CD14-positive monocyte (primary cell): ENCODE measurements at regions not wholly inside any gene's neighbourhood (a gene's known extent, or its start where the extent isn't known, plus 50 kb on each side); places are given as distances from the start of the nearest gene placed in this dataset.

Experiments
- DNase-seq, 3 donors: peaks; one replicate each; pipeline ENCODE4 v3.0.0-alpha.2; 2011 to 2022
- H2AFZ ChIP-seq: 2 replicates; pipeline ENCODE4 v1.6.0; 2012; ENCODE audit warnings: mild to moderate bottlenecking, low read depth, low read length, inconsistent platforms; ENCODE audit not compliant: insufficient read depth, poor library complexity, severe bottlenecking
- H3K27ac ChIP-seq, 2 donors: 1 replicate in 1 of 2; 2 replicates in 1 of 2; pipeline ENCODE4 v1.5.1; 2012 to 2013; ENCODE audit warnings: low read length in 2 of 2, control low read depth in 1 of 2, inconsistent platforms in 1 of 2, low read depth in 1 of 2, mild to moderate bottlenecking in 1 of 2
- H3K27me3 ChIP-seq, 2 donors: one replicate each; pipeline versions ENCODE4 v1.6.0 to v1.6.1; 2011 to 2013; ENCODE audit warnings: low read length in 2 of 2; ENCODE audit not compliant: control insufficient read depth in 2 of 2, insufficient read depth in 2 of 2
- H3K36me3 ChIP-seq, 2 donors: replicated peaks in 1 of 2; 1 replicate in 1 of 2; 2 replicates in 1 of 2; pipeline versions ENCODE4 v1.5.1 to v1.6.1; 2012 to 2013; ENCODE audit warnings: low read length in 2 of 2, control low read depth in 1 of 2, inconsistent platforms in 1 of 2, mild to moderate bottlenecking in 1 of 2; ENCODE audit not compliant: insufficient read depth in 2 of 2, control insufficient read depth in 1 of 2
- H3K4me1 ChIP-seq, 2 donors: 1 replicate in 1 of 2; 2 replicates in 1 of 2; pipeline versions ENCODE4 v1.5.1 to v1.6.1; 2012 to 2013; ENCODE audit warnings: low read length in 2 of 2, control low read depth in 1 of 2, inconsistent platforms in 1 of 2, mild to moderate bottlenecking in 1 of 2, moderate library complexity in 1 of 2; ENCODE audit not compliant: insufficient read depth in 2 of 2, control insufficient read depth in 1 of 2
- H3K4me2 ChIP-seq: replicated peaks from 2 replicates; pipeline ENCODE3; 2012; ENCODE audit warnings: low read length, moderate library complexity, mild to moderate bottlenecking; ENCODE audit not compliant: poor library complexity, severe bottlenecking; ENCODE audit errors: extremely low read depth
- H3K4me3 ChIP-seq, 3 experiments: fragments of 200-600 bp in 1 of 3; sonication (generic) in 1 of 3; replicated peaks in 1 of 3; 1 replicate in 2 of 3; 2 replicates in 1 of 3; pipeline ENCODE4 v1.5.1; 2011 to 2013; ENCODE audit warnings: low read length in 3 of 3, mild to moderate bottlenecking in 3 of 3, control low read depth in 2 of 3, low read depth in 2 of 3, inconsistent platforms in 1 of 3, moderate library complexity in 1 of 3
- H3K79me2 ChIP-seq: 2 replicates; pipeline ENCODE4 v1.6.0; 2012; ENCODE audit warnings: mild to moderate bottlenecking, control low read depth, inconsistent platforms, low read length, moderate library complexity; ENCODE audit not compliant: insufficient read depth
- H3K9ac ChIP-seq: 2 replicates; pipeline ENCODE4 v1.6.0; 2017; ENCODE audit warnings: low read length, mild to moderate bottlenecking; ENCODE audit not compliant: insufficient read depth, poor library complexity, severe bottlenecking
- H3K9me3 ChIP-seq, 2 donors: replicated peaks in 1 of 2; 1 replicate in 1 of 2; 2 replicates in 1 of 2; pipeline versions ENCODE4 v1.5.1 to v1.6.1; 2012 to 2013; ENCODE audit warnings: low read length in 2 of 2, control low read depth in 1 of 2; ENCODE audit not compliant: control insufficient read depth in 1 of 2, insufficient read depth in 1 of 2
- H4K20me1 ChIP-seq: 2 replicates; pipeline ENCODE4 v1.6.0; 2012; ENCODE audit warnings: mild to moderate bottlenecking, low read length, control low read depth, moderate library complexity; ENCODE audit not compliant: insufficient read depth
- H3K27ac Mint-ChIP-seq, 7 donors: one replicate each; pipeline ENCODE4 v1.8.0; 2020; ENCODE audit warnings: mild to moderate bottlenecking in 7 of 7, mixed read lengths in 7 of 7, moderate library complexity in 6 of 7, inconsistent platforms in 2 of 7
- H3K27me3 Mint-ChIP-seq, 3 donors: one replicate each; pipeline ENCODE4 v1.8.0; 2021 to 2022; ENCODE audit warnings: low read depth in 3 of 3, mild to moderate bottlenecking in 3 of 3, mixed read lengths in 3 of 3, moderate library complexity in 3 of 3, inconsistent platforms in 1 of 3
- H3K36me3 Mint-ChIP-seq, 2 donors: one replicate each; pipeline ENCODE4 v1.8.0; 2020; ENCODE audit warnings: mixed read lengths in 2 of 2, inconsistent platforms in 1 of 2, mild to moderate bottlenecking in 1 of 2
- H3K4me1 Mint-ChIP-seq: one replicate; pipeline ENCODE4 v1.8.0; 2020; ENCODE audit warnings: mild to moderate bottlenecking, mixed read lengths
- H3K4me3 Mint-ChIP-seq, 2 donors: one replicate each; pipeline ENCODE4 v1.8.0; 2020; ENCODE audit warnings: mild to moderate bottlenecking in 2 of 2, mixed read lengths in 2 of 2, moderate library complexity in 1 of 2
- H3K9me3 Mint-ChIP-seq, 7 donors: one replicate each; pipeline ENCODE4 v1.8.0; 2020 to 2022; ENCODE audit warnings: mixed read lengths in 7 of 7, mild to moderate bottlenecking in 6 of 7, moderate library complexity in 6 of 7, inconsistent platforms in 2 of 7
- WGBS: methylation state at CpG from one replicate; pipeline ENCODE4 v1.1.5; 2013; ENCODE audit warnings: missing lambda C conversion rate; ENCODE audit not compliant: insufficient coverage; 5-methylcytosine and 5-hydroxymethylcytosine counted together
- intact Hi-C, 2 donors: fragments of 100-400 bp; cut with micrococcal nuclease; formaldehyde crosslinking; loops; one replicate each; pipeline versions ENCODE4 v1.15.0 to v1.15.1; 2023
- TF ChIP-seq, protein P1 (sequence below): fragments of 200-600 bp; IDR thresholded peaks from one replicate; pipeline ENCODE4 v1.8.0; 2022; ENCODE audit warnings: antibody characterized with exemption, mild to moderate bottlenecking

DNA sequence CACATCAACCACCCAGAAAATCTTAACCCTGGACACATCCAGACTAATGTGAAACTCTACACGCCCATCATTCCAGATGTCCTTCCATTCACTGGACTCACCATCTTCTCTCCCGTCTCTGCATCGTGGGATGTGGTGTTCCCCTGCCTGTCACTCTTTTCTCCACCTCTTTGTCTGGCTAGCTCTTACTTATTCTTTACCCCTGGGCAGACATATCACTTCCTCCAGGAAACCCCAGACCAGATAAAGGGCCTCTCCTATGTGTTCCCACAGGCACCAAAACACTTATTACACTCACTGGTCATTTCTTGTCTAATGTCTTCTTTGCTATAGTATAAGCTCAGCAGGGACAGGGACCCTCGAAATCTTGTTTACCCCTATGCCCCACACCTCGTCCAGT lies 109.3 kb upstream of the IPO5 start:
- Histone ChIP-seq H3K4me1 (no peaks in the 10 kb centered on the region), H3K4me2 (no peak overlapping the region), H3K27me3 (no peaks in the 10 kb centered on the region), H2AFZ (no peak overlapping the region), H3K79me2 (no peaks in the 10 kb centered on the region), H3K36me3 (no peaks in the 10 kb centered on the region), H3K9me3 (no peaks in the 10 kb centered on the region), H3K9ac (no peak overlapping the region), H3K27ac (no peak overlapping the region), H3K4me3 (no peak overlapping the region), H4K20me1 (no peaks in the 10 kb centered on the region)
- Mint-ChIP-seq H3K36me3 (no peaks in the 10 kb centered on the region), H3K9me3 (peaks cover 0 to 3% (median 0%) of the 10 kb centered on the region in 7 donors), H3K4me3 (no peak overlapping the region), H3K4me1 (no peaks in the 10 kb centered on the region), H3K27ac (no peak overlapping the region), H3K27me3 (peaks cover 0 to 2% (median 1%) of the 10 kb centered on the region in 3 donors)
- intact Hi-C loops, result no loop called here
- WGBS, result 67% methylated on average over 3 of the region's 5 CpGs
- no peak for DNase-seq
- TF ChIP-seq, protein P1, sequence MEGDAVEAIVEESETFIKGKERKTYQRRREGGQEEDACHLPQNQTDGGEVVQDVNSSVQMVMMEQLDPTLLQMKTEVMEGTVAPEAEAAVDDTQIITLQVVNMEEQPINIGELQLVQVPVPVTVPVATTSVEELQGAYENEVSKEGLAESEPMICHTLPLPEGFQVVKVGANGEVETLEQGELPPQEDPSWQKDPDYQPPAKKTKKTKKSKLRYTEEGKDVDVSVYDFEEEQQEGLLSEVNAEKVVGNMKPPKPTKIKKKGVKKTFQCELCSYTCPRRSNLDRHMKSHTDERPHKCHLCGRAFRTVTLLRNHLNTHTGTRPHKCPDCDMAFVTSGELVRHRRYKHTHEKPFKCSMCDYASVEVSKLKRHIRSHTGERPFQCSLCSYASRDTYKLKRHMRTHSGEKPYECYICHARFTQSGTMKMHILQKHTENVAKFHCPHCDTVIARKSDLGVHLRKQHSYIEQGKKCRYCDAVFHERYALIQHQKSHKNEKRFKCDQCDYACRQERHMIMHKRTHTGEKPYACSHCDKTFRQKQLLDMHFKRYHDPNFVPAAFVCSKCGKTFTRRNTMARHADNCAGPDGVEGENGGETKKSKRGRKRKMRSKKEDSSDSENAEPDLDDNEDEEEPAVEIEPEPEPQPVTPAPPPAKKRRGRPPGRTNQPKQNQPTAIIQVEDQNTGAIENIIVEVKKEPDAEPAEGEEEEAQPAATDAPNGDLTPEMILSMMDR, result no peak

DNA sequence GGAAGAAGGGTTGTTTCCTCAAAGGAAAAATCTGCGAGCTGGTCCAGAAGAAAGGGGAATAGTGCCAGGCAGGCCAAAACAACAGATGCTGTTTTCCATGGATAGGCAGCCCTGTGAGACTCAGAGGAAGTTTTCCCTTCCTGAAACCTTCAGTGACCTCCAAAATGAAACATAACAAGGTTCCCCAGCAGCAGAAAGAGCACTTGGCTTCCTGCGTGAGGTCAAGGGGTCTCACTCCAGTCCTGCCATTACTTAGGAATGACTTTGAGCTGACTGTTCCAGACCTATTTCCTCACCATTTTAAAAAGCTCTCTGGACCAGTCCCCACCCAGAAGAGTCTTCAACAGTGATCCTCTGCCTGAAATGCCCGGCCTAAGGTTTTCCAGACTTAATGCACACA lies 104.6 kb upstream of the IPO5 start:
- Histone ChIP-seq H2AFZ (no peak overlapping the region), H3K4me2 (no peak overlapping the region), H3K36me3 (no peaks in the 10 kb centered on the region), H3K4me3 (no peak overlapping the region), H3K9ac (no peak overlapping the region), H3K79me2 (no peaks in the 10 kb centered on the region), H4K20me1 (no peaks in the 10 kb centered on the region), H3K4me1 (no peaks in the 10 kb centered on the region), H3K27ac (no peak overlapping the region), H3K9me3 (no peaks in the 10 kb centered on the region), H3K27me3 (no peaks in the 10 kb centered on the region)
- peaks cover 0 to 11% (median 6%) of the 10 kb centered on the region in 7 donors for H3K9me3 Mint-ChIP-seq
- no peaks in the 10 kb centered on the region for H3K36me3 Mint-ChIP-seq
- TF ChIP-seq, protein P1, result no peak
- no peak overlapping the region for H3K27ac Mint-ChIP-seq
- H3K4me3 Mint-ChIP-seq, result no peak overlapping the region
- H3K27me3 Mint-ChIP-seq, result peaks cover 0 to 5% (median 0%) of the 10 kb centered on the region in 3 donors
- DNase-seq, result no peak
- 80% methylated on average over 2 of the region's 3 CpGs for WGBS
- intact Hi-C loops, result no loop called here
- no peaks in the 10 kb centered on the region for H3K4me1 Mint-ChIP-seq
